Ishikawa (cell line): ENCODE measurements at regions not wholly inside any gene's neighbourhood (a gene's known extent, or its start where the extent isn't known, plus 50 kb on each side); places are given as distances from the start of the nearest gene placed in this dataset.

Source experiments
- CEBPB ChIP-seq: IDR thresholded peaks from 2 replicates; pipeline ENCODE4 v1.6.1; 2012
- CREB1 ChIP-seq: IDR thresholded peaks from 2 replicates; pipeline ENCODE4 v1.6.1; 2012; ENCODE audit warnings: low read depth
- EGR1 ChIP-seq: IDR thresholded peaks from 2 replicates; pipeline ENCODE4 v1.6.1; 2012
- EP300 ChIP-seq: IDR thresholded peaks from 2 replicates; pipeline ENCODE4 v1.6.1; 2012; ENCODE audit warnings: borderline replicate concordance
- FOXM1 ChIP-seq: IDR thresholded peaks from 2 replicates; pipeline ENCODE4 v1.6.1; 2012; ENCODE audit warnings: low read depth, borderline replicate concordance
- MAX ChIP-seq: IDR thresholded peaks from 2 replicates; pipeline ENCODE4 v1.6.1; 2012
- NFIC ChIP-seq: IDR thresholded peaks from 2 replicates; pipeline ENCODE4 v1.6.1; 2012
- RAD21 ChIP-seq: IDR thresholded peaks from 2 replicates; pipeline ENCODE4 v1.6.1; 2012; ENCODE audit warnings: low read depth
- TAF1 ChIP-seq: IDR thresholded peaks from 2 replicates; pipeline ENCODE4 v1.6.1; 2012; ENCODE audit warnings: low read depth, mild to moderate bottlenecking
- TCF12 ChIP-seq: IDR thresholded peaks from 2 replicates; pipeline ENCODE4 v1.6.1; 2012; ENCODE audit warnings: low read depth
- TEAD4 ChIP-seq: IDR thresholded peaks from 2 replicates; pipeline ENCODE4 v1.6.1; 2012
- USF1 ChIP-seq: IDR thresholded peaks from 2 replicates; pipeline ENCODE4 v1.6.1; 2012
- YY1 ChIP-seq: IDR thresholded peaks from 2 replicates; pipeline ENCODE4 v1.6.1; 2012; ENCODE audit warnings: low read depth
- ZBTB7A ChIP-seq: IDR thresholded peaks from 2 replicates; pipeline ENCODE4 v1.6.1; 2012; ENCODE audit warnings: low read depth
- TF ChIP-seq, protein P1 (sequence below): IDR thresholded peaks from 2 replicates; pipeline ENCODE4 v1.6.1; 2012; ENCODE audit warnings: low read depth, mild to moderate bottlenecking

GRCh38 chr12:5375547-5376295, 56.2 kb upstream of the NTF3 start:
- TF ChIP-seq ZBTB7A: no peak
- TF ChIP-seq, protein P1, sequence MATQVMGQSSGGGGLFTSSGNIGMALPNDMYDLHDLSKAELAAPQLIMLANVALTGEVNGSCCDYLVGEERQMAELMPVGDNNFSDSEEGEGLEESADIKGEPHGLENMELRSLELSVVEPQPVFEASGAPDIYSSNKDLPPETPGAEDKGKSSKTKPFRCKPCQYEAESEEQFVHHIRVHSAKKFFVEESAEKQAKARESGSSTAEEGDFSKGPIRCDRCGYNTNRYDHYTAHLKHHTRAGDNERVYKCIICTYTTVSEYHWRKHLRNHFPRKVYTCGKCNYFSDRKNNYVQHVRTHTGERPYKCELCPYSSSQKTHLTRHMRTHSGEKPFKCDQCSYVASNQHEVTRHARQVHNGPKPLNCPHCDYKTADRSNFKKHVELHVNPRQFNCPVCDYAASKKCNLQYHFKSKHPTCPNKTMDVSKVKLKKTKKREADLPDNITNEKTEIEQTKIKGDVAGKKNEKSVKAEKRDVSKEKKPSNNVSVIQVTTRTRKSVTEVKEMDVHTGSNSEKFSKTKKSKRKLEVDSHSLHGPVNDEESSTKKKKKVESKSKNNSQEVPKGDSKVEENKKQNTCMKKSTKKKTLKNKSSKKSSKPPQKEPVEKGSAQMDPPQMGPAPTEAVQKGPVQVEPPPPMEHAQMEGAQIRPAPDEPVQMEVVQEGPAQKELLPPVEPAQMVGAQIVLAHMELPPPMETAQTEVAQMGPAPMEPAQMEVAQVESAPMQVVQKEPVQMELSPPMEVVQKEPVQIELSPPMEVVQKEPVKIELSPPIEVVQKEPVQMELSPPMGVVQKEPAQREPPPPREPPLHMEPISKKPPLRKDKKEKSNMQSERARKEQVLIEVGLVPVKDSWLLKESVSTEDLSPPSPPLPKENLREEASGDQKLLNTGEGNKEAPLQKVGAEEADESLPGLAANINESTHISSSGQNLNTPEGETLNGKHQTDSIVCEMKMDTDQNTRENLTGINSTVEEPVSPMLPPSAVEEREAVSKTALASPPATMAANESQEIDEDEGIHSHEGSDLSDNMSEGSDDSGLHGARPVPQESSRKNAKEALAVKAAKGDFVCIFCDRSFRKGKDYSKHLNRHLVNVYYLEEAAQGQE: no peak
- no peak for TF ChIP-seq CEBPB
- no peak for TF ChIP-seq MAX
- no peak for TF ChIP-seq EP300
- TF ChIP-seq USF1: no peak

DNA sequence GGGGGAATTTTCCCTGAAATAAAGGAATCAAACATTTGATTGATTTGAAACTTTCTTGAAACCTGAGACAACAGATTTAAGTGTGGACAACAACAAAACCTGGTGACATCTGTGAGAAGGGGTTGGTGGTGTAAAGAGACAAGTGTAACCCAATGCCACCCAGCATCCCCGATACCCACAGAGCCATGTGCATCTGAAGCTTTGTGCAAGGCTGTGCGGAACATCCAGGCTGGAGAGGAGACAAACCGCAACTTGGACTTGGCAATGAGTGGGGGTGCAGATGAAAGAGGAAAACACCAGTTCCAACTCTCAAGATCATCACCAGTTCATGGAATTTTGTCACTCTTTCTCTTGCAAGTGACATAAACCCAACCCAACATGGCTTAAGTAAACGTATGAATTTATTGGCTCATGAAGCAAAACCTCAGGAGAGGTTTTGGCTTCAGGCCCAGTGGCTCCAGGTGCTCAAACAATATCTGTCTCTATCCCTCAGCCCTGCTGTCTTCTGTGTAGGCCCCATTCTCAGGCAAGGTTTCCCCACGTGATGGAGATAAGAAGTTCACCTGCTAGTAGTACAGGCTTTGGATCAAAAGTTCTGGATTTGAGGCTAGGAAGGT, 55.2 kb upstream of the NTF3 start:
- no peak for TF ChIP-seq EP300

- TF ChIP-seq MAX (no peak), TCF12 (no peak), USF1 (no peak), FOXM1 (no peak), NFIC (no peak), TEAD4 (no peak), EP300 (no peak), TAF1 (no peak), RAD21 (no peak), YY1 (no peak), EGR1 (no peak), ZBTB7A (no peak), CREB1 (no peak), CEBPB (no peak)
- TF ChIP-seq, protein P1: no peak
Observed at GRCh38 chr12:5377997-5378592, 53.8 kb upstream of the NTF3 start.

GRCh38 chr12:5379749-5380496, 52.0 kb upstream of the NTF3 start:
- peak; percentile 79 for TF ChIP-seq NFIC
- peak; percentile 78 for TF ChIP-seq TCF12
- TF ChIP-seq, protein P1: peak; percentile 40; the same call in 1 of the 2 replicates
- TF ChIP-seq RAD21: no peak
- TF ChIP-seq EP300: no peak
- no peak for TF ChIP-seq FOXM1
- TF ChIP-seq CEBPB: no peak
- TF ChIP-seq MAX: no peak
- no peak for TF ChIP-seq ZBTB7A
